Smooth muscle cell of the brain vasculature (primary cell): ENCODE measurements at regions not wholly inside any gene's neighbourhood (a gene's known extent, or its start where the extent isn't known, plus 50 kb on each side); places are given as distances from the start of the nearest gene placed in this dataset.
A peak's percentile ranks its signal among the peaks of the same experiment; 100 is the strongest.

ENCODE experiments used
- DNase-seq: peaks from one replicate; pipeline ENCODE4 v3.0.0-alpha.2; 2012; ENCODE audit warnings: low read depth, low spot score

DNA sequence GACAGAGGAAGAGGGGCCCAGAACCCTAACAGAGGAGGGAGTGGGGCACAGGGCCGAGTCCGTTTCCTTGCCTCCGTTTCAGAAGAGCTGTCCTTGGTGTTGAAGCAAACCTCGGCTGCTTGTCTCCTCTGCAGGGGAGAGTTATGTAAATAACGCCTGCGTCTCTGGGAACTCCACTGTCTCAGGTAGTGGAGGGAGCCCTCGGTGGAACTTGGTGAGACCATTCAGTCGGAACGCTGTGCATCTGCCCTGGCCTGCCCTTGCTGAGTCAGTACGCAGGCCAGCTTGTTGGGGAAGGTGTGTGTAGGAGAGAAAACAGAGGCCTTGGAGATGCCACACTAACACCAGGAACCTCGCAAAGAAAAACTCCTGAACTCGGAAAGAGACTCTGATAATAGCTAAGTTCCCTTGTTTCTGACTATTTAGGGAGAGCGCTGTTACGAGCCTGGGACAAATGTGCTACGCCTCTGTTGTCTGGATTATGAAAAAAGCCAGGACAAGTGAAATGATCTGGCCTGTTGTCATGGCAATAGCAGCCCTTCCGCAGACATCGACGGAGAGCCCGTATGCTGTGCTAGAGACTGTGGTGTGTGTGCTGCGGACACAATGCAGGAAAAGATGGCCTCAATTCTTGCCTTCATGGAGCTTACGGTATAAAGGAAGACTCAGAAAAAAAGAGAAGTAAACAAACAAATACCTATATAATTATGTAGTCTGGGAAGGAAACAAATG, 94.6 kb upstream of the AKT3 start:
- no peak for DNase-seq

DNA sequence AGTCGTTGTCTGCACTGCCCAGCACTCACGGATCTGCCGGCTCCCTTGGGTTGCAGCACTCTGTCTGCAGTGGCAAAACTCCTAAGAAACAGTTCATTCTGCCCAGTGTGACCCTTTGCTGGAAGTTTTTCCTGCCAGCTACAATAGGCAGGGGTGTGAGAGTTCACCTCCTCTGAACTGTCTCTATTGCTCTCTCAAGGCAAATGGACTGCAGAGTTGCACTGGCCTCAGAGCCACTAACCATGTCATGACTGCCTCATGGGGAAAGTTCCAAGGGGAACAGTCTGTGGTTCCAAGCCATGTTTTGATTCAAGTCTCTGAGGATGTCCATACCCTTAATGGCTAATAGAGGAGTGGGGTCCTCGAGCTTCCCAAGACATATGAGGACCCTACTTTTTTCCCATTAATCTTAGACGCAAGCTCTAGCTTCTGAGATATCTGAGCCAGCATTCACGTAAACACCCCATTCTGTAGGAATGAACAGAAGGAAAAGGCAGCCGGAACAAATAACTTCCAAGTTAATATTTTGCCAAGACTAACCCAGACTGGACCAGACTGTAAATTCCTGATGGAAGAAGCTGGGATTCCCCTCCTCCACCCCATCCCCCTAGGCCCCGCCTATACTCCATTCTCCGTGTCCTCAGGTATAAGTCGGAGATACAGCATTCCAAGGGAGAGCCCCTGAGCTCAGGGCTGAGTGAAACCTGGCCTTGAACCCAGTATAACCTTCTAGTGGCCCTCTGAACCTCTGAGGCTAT, 93.8 kb upstream of the AKT3 start:
- DNase-seq, result no peak

DNA sequence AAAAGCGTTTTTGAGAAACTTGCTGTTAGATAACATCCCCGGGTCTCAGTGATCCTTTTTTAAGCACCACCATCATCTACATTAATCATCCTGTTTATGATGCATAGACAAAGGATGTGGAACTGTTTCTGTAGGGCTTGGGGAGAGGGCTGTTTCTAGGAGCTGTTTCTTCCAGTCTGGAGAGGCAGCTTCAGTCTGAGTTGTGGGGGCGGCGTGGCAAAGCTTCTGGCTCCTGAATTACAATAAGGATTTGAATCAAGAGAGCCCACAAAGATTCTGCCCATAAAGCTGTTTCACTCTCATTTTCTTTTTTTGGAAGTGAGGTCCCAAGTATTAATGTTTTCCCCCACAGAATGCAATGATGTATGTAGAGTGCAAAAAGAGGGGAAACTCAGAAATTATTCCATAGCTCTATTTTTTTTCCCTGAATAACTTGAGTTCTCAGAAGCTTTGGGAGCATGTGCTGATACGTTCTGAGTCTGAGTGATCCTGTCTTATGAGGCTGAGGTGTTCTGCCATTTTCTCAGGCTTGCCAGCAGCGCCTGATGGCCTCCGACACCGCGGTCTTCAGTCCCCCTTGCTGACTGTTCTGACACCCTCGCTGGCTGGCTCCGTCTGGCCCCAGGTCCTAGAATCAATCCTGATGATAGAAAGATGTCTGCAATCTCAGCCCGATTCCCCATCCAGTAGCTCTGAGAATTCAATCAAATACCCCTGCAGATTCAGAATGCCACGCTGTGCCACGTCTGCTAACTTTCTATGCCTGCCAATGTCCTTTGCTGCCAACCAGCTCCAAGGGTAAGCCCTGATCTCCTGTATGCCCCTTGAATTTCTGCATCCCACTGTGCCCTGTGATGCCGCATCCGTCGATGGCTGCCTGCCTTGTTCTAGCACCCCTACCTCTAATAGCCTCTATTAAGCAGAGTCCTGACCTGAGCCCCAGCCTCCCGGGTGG, 92.4 kb upstream of the AKT3 start:
- no peak for DNase-seq

DNA sequence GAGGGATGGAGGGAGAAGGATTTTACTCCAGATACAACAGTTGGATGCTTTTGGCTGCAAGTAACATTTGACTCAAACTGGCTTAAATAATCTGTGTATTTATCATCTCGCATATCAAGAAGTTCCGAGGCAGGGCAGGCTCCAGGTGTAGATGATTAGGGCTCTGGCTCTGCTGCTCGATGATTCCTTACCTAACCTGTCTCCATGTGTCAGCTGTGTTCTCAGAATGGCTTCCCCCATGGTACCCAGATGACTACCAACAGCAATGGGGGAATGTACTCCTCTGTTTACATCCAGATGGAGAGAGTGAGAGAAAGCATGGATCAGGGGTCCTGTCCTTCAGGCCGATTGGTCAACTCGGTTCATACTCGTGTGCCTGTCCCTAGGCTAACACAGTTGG, 90.4 kb upstream of the AKT3 start:
- no peak for DNase-seq

DNA sequence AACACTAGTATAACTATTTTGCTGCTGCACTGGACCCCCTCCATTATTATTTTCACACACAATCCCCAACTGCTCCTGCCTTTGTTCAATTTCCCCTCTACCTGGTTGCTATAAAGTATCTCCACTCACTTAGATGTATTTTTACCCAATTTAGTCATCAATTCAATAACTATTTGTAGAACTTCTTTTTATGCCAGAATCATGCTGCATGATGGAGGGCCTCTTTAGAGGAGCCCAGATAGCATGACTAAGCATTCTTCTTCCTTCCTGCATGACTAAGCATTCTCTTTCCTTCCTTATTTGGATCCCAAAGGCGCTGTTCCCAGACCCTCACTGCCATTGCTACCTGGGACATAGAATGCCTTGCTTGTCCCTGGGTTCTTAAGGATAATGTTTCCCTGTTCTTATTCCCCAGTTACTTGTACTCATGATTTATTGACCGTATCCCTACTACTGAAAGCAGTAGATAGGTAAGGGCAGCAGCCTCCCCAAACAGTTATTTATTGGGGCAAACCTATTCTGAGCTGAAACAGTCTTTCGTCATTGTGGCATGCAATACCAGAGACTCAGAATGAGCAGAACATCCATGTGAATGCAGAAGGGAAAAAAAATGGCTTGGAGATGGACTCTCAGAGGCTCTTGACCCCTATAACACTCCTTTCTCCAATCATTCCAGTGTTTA, 89.3 kb upstream of the AKT3 start:
- DNase-seq, result no peak

DNA sequence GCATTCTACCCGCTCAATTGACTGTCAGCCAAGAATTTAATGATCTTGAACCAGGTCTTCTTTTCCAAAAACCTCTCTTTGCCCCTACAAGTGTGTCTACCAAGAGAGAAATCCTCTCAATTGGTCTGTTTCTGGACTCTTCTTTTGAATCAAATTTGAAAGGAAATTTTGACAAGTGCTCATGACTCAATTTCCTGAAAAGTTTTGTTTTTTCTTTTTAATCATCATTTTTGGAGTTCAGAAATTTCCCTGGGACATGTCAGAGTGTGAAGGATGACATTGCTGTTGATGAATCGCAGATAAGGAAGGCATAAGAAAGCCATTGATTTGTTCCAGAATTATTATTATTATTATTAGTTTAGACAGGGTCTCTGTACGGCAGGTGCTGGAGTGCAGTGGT, 88.2 kb upstream of the AKT3 start:
- DNase-seq, result no peak

DNA sequence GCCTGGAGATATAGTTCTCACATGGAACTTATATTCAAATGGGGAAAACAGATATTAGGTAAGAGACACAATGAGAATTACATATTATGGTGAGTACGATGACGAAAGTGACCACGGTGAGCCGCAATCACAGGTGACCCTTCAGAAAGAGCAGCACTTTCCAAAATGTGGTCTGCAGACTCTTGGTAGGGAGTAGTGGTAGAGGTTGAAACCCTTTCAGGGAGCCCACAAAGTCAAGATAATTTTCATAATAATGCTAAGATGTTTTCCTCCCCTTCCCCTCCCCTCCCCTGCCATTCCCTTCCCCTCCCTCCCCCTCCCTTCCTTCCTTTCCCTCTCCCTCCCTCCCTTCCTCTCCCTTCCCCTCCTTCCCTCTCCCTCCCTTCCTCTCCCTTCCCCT, 83.5 kb upstream of the AKT3 start:
- DNase-seq, result no peak

DNA sequence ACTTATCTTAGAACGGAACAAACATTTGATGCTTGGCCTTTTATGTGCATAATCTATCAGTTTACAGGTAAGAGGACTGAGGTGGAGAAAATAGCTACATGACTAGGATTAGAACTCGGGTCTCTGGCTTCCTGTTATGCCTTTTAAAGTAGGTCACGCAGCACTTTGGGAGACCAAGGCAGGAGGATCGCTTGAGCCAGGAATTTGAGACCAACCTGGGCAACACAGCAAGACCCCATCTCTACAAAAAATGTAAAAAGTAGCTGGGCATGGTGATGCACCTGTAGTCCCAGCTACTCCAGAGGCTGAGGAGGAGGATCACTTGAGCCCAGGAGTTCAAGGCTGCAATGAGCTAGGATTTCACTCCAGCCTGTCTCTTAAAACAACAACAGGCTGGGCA, 81.9 kb upstream of the AKT3 start:
- DNase-seq, result no peak

DNA sequence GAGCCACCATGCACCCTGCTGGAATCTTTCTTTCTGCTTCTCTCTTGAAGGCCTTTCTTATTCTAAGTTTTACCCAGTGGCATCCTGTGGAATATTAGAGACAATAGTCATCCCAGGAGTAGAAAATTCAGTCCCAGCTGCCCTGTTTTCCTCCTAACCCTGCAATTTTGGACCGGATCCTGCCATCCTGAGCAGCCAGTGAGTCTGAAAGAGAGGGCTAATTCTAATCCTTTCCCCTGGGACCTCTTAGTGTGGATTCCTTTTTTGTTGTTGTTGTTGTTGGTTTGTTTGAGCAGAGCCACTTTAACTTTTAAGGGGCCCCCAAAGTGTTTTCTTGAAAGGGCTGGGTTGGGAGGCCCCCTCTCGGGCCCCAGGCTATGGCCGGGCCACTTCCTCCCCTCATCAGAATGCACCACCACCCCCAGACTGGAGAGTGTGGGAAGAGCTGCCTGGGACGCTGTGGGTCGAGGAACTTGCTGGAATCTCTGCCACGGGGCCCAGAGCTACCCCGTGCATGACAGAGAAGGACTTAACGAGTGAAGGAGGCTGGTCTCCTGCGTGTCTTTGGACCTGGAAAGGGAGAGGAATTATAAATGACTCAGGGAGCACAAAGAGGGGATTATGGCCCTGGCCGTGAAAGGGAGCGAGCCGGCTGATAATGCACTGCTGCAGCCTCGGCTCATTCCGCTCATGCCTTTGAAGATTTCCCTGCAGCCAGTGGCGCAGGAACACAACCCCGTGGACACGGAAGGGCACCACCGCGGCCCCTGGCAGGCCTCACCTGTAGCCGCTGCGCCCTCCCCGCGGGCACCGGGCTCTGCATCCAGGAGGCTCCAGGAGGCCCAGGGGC, 81.0 kb upstream of the AKT3 start:
- DNase-seq, result no peak

DNA sequence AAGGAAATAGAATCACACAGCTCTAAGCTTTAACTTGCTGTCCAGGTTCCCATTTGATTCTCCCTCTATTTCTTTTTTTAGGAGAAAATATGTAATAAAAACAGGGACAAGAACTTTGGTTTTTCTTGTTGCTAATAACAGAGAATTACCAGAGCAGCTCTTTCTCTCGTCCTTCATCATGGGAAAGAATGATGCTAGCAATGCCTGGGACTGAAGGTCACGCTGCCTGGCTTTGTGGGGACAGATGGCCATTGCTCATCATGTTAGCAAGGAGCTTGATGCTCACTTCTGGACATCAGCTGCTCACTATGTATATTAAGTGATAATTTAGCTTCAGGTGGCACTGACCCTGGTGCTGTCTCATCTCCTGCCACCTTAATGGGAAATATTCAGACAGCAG, 77.3 kb upstream of the AKT3 start:
- DNase-seq, result no peak

DNA sequence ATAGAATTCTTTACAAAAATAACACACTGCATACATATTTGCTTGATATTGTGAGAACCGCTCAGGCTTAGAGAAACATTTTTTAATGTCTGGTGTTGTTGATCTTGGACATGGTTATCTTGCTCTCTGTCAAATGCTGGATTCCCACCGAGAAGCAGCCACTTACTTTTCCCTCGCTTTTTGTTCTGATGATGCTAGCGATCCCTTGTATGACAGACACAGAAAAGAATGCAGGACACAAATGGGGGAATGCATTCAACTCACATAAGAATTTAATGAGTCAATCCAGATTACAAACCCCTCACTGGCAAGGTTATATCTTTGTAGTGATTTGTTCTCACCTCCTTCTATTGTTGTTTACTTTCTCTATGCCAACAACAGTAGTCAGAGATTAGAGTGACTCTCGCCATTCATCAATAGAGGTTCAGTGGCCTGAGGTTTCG, 76.8 kb upstream of the AKT3 start:
- peak; percentile 74 for DNase-seq

DNA sequence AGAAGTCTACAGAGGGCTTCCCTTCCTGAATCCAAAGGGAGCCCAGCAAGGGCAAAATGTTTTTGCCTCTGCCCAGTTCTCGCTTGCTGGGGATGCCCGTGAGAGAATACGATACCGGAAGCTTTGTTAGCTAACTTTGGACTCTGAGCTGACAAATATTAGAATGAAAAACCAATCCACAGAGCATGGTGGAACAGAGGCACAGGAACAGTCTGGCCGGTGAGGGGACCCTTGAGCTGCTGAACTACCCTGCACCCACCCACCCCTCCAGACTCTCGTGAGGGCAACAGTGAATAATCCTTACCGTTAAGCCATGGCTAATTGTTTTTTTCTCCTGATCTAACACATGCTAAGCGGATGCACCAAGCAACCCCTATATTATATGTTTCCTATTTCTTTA, 76.3 kb upstream of the AKT3 start:
- DNase-seq, result no peak

DNA sequence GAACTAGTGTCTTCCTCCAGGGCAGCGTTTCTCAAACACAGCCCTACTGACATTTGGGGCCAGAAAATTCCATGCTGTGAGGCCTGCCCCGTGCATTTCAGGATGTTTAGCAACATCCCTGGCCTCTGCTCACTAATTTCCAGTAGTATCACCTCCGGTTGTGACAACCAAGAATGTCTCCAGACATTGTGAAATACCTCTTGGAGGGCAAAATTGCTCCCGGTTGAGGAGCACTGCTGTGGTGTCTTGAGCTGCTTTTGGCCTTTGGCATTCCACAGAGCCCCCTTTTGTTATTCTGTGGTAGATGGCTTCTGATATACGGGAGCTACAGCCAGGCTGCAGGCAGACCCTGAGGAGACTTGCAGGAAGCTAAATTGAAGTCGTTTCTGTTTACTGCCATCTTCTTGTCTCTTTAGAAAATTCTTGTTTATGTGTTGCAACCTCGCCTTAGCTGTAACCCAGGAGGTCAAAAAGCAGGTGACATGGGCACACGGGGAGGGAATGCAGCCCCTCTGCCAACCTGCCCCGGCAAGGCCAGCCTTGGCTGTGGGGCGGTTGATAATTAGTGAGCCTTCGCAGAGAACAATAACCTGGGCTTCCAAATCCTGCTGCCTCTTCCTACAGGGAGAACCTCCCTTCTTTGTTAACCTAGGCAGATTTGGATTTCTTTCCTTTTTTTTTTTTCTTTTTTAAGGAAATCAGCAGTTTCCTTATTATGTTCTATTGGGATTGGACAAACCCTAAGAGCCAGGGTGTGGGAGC, 74.7 kb upstream of the AKT3 start:
- no peak for DNase-seq

DNA sequence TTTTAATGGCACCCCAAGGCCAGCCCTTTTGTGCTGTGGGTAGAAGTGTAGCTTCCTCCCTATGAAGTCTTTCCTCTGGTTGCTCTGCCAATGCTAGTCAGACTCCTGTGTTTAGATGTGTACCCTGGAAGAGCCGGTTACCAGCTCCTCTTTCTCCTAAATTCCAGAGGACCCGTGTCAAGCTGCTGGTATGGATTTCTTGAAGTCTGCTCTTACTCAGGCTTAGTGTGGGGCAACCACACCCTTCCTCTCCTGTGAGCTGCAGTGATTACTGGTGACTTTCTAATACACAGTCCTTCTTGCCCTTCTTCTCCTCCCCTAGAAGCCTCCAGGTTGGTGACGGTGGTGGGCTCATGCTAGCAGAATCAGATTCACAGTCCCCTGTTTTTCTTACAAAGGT, 74.1 kb upstream of the AKT3 start:
- DNase-seq, result no peak

DNA sequence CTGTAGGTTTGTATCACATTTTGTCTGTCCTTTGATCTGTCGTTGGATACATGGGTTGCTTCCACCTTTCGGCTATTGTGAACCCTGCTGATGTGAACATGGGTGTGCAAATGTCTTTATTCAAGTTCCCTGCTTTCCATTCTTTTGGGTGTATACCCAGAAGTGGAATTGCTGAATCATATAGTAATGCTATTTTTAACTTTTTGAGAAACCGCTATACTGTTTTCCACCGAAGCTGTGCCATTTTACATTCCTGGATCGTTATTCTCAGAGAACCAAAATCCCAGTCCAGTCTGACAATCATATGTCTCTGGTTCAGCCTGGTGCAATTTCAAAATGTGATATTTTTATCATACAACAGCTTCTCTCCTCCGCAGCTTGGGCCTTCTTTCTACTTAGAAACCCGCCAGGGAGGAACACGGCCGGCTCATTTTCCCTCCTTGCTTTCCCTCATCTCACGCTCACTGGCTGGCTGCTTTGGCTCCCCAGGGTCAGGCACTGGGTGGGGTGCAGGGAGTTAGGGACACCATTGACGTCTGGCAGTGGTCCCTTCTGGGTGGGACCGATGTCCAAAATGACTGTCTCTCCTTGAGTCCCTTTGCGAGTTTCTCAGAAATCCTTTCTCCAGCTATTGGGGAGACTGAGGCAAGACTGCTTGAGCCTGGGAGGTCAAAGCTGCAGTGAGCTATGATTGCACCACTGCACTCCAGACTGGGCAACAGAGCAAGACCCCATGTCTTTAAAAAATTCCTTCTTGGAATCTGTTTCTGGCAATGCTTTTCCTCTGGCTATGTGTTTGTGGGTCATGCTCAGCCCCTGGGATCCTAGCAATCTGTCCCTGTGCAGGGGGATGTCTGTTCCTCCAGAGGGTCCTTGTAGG, 73.5 kb upstream of the AKT3 start:
- DNase-seq, result no peak

DNA sequence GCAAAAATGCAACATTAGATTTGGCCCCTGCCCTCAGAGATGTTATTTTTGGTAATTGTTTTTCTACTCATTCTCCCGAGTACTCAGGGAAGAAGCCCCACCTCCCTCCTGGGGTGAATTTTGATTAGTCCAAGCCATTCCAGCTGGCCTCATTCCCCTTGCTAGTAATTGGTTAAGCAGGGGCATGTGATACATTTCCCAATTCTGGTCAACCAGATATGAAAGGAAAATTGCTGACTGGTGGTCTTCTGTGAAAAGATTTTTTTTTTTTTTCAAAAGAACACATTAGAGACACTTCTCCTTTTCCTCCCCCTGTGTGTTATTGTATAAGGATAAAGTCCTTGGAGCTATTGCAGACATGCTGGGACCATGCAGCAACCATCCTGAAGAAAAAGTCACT, 71.1 kb upstream of the AKT3 start:
- no peak for DNase-seq

DNA sequence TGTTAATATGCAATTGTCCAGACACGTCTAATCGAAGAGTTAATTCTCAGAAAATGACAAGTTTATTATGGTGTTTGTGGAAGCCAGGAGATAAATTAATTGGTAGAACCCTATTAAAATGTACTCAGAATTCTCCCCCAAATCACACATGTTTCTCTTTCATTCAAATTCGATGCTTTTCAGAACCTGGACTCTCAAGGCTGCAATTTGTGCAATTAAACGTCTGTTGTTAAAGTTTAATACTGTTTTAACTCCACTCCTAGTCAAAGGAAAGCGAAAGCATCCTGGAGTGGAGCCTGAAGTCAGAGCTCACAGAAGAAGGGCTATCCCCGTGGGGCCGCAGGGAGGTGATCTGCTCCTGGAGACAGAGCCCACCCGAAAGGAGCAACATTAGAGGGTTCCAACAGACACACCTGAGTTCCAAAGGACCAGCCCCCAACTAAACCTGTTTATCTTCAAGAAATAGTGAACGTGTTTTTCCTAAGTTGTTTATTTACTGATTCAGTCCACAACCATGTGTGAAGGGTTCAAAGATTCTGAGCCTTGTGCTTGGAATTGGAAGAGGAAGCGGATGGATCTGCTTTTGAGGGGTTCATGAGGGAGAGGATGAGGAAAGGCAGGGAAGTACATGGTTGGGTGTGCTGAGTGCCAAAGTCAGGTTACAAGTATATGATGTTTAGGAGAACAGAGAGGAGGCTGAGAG, 68.0 kb upstream of the AKT3 start:
- DNase-seq, result no peak

DNA sequence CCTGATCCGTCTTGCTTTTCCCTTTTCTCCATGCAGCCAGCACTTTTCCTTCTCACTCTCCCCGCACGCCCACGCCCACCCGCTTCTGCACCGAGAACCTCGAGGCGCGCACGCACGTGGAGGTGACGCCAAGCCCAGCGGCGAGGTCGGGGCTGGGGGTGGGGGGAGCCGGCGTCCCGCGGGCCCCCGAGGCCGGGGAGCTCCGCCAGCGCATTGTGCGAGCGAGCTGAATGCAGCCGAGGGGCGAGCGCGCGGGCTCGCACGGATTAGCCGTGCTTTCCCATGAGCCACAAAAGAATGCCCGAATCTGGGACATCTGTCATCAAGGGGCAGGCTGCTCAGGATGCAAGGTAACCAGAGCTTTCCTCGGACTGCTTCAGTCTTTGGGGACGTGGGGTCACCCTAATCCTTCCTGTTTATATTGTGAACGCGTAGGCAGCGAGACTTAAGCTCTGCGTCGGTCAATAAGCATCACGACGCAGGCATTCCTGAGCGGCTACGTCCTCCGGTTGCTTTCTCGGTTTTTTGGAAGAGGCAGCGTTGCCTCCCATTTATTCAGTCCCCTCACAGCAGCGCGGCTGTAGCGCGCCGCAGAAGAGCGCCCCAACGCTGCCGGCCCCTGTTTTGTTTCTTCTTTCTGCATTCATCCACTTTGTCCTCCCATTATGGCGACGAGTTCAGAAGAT, 67.3 kb upstream of the AKT3 start:
- DNase-seq, result no peak
